Osteoblast (primary cell): ENCODE measurements at regions not wholly inside any gene's neighbourhood (a gene's known extent, or its start where the extent isn't known, plus 50 kb on each side); places are given as distances from the start of the nearest gene placed in this dataset.

Source experiments
- DNase-seq: peaks from one replicate; pipeline ENCODE4 v3.0.0; 2011; ENCODE audit warnings: low spot score, mixed read lengths; ENCODE audit not compliant: insufficient read length; ENCODE audit errors: missing footprints
- H2AFZ ChIP-seq: 2 replicates; pipeline ENCODE4 v1.6.0; 2011; ENCODE audit warnings: mild to moderate bottlenecking, low read length
- H3K27ac ChIP-seq: 2 replicates; pipeline ENCODE4 v1.5.1; 2011; ENCODE audit warnings: mild to moderate bottlenecking, low read depth, low read length, moderate library complexity
- H3K27me3 ChIP-seq: 2 replicates; pipeline ENCODE4 v1.6.0; 2012; ENCODE audit warnings: mild to moderate bottlenecking, control low read depth, inconsistent platforms, low read length, moderate library complexity; ENCODE audit not compliant: insufficient read depth
- H3K36me3 ChIP-seq: 2 replicates; pipeline ENCODE4 v1.5.1; 2011; ENCODE audit warnings: mild to moderate bottlenecking, low read length, control low read depth, moderate library complexity; ENCODE audit not compliant: insufficient read depth
- H3K4me1 ChIP-seq: 2 replicates; pipeline ENCODE4 v1.5.1; 2011; ENCODE audit warnings: mild to moderate bottlenecking, low read length, control low read depth, moderate library complexity; ENCODE audit not compliant: insufficient read depth
- H3K4me2 ChIP-seq: 2 replicates; pipeline ENCODE4 v1.6.0; 2011; ENCODE audit warnings: mild to moderate bottlenecking, low read length; ENCODE audit not compliant: insufficient read depth
- H3K4me3 ChIP-seq: fragments of 200-600 bp; sonication (generic); 3 replicates; pipeline ENCODE4 v1.5.1; 2012; ENCODE audit warnings: mild to moderate bottlenecking, low read length, inconsistent platforms; ENCODE audit not compliant: insufficient read depth
- H3K79me2 ChIP-seq: 2 replicates; pipeline ENCODE4 v1.6.0; 2012; ENCODE audit warnings: mild to moderate bottlenecking, low read length, control low read depth, inconsistent platforms; ENCODE audit not compliant: insufficient read depth
- H3K9me3 ChIP-seq: 2 replicates; pipeline ENCODE4 v1.5.1; 2011; ENCODE audit warnings: low read depth, low read length, control low read depth
- H4K20me1 ChIP-seq: 2 replicates; pipeline ENCODE4 v1.6.0; 2012; ENCODE audit warnings: mild to moderate bottlenecking, low read length, control low read depth; ENCODE audit not compliant: insufficient read depth
- TF ChIP-seq, protein P1 (sequence below): IDR thresholded peaks from 2 replicates; pipeline ENCODE4 v1.5.1; 2011; ENCODE audit warnings: mild to moderate bottlenecking, low read depth, low read length, moderate library complexity; ENCODE audit errors: extremely low read depth

DNA sequence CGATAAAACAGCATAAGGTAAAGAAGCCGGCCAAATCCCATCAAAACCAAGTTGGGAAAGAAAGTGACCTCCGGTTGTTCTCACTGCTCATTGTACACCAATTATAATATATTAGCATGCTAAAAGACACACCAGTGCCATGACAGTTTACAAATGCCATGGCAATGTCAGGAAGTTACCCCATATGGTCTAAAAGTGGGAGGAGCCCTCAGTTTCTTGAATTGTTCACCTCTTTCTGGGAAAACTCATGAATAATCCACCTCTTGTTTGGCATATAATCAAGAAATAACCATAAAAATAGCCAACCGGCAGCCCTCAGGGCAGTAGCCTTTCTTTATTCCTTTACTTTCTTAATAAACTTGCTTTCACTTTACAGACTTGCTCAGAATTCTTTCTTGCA, 544.9 kb upstream of the SETBP1 start:
- H3K4me1 ChIP-seq: no peaks in the 10 kb centered on the region
- no peaks in the 10 kb centered on the region for H3K36me3 ChIP-seq
- H3K9me3 ChIP-seq: no peaks in the 10 kb centered on the region
- H4K20me1 ChIP-seq: no peaks in the 10 kb centered on the region
- H3K79me2 ChIP-seq: no peaks in the 10 kb centered on the region
- no peak overlapping the region for H3K4me2 ChIP-seq
- H2AFZ ChIP-seq: no peak overlapping the region
- DNase-seq: no peak
- no peaks in the 10 kb centered on the region for H3K27me3 ChIP-seq
- TF ChIP-seq, protein P1, sequence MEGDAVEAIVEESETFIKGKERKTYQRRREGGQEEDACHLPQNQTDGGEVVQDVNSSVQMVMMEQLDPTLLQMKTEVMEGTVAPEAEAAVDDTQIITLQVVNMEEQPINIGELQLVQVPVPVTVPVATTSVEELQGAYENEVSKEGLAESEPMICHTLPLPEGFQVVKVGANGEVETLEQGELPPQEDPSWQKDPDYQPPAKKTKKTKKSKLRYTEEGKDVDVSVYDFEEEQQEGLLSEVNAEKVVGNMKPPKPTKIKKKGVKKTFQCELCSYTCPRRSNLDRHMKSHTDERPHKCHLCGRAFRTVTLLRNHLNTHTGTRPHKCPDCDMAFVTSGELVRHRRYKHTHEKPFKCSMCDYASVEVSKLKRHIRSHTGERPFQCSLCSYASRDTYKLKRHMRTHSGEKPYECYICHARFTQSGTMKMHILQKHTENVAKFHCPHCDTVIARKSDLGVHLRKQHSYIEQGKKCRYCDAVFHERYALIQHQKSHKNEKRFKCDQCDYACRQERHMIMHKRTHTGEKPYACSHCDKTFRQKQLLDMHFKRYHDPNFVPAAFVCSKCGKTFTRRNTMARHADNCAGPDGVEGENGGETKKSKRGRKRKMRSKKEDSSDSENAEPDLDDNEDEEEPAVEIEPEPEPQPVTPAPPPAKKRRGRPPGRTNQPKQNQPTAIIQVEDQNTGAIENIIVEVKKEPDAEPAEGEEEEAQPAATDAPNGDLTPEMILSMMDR: no peak
- H3K4me3 ChIP-seq: no peak overlapping the region
- no peak overlapping the region for H3K27ac ChIP-seq

GRCh38 chr18:44136326-44136725, 544.4 kb upstream of the SETBP1 start:
- Histone ChIP-seq H2AFZ (no peak overlapping the region), H3K4me2 (no peak overlapping the region), H3K27me3 (no peaks in the 10 kb centered on the region), H3K27ac (no peak overlapping the region), H3K4me3 (no peak overlapping the region), H3K9me3 (no peaks in the 10 kb centered on the region), H4K20me1 (no peaks in the 10 kb centered on the region), H3K36me3 (no peaks in the 10 kb centered on the region), H3K79me2 (no peaks in the 10 kb centered on the region), H3K4me1 (no peaks in the 10 kb centered on the region)
- TF ChIP-seq, protein P1: no peak
- no peak for DNase-seq

- no peak overlapping the region for H3K27ac ChIP-seq
- H3K79me2 ChIP-seq: no peaks in the 10 kb centered on the region
- no peaks in the 10 kb centered on the region for H3K27me3 ChIP-seq
- H3K9me3 ChIP-seq: no peaks in the 10 kb centered on the region
- H3K36me3 ChIP-seq: no peaks in the 10 kb centered on the region
- H3K4me2 ChIP-seq: no peak overlapping the region
- H2AFZ ChIP-seq: no peak overlapping the region
- no peak overlapping the region for H3K4me3 ChIP-seq
- no peaks in the 10 kb centered on the region for H4K20me1 ChIP-seq
- H3K4me1 ChIP-seq: no peaks in the 10 kb centered on the region
- TF ChIP-seq, protein P1: no peak
- DNase-seq: no peak
Observed at GRCh38 chr18:44143072-44143471, 537.6 kb upstream of the SETBP1 start.

- Histone ChIP-seq H4K20me1 (no peaks in the 10 kb centered on the region), H3K27ac (no peak overlapping the region), H3K4me3 (no peak overlapping the region), H3K9me3 (no peaks in the 10 kb centered on the region), H3K36me3 (no peaks in the 10 kb centered on the region), H3K4me2 (no peak overlapping the region), H3K4me1 (peaks cover 3% of the 10 kb centered on the region), H3K27me3 (no peaks in the 10 kb centered on the region), H3K79me2 (no peaks in the 10 kb centered on the region), H2AFZ (no peak overlapping the region)
- TF ChIP-seq, protein P1: no peak
- DNase-seq: peak; percentile 65
Observed at GRCh38 chr18:44149706-44150105, 531.0 kb upstream of the SETBP1 start.
